T1000 (cell line): ENCODE measurements at regions not wholly inside any gene's neighbourhood (a gene's known extent, or its start where the extent isn't known, plus 50 kb on each side); places are given as distances from the start of the nearest gene placed in this dataset.

Source experiments
- DNase-seq: peaks from one replicate; lab custom pipeline; 2025; ENCODE audit warnings: mixed read lengths; lab: John Stamatoyannopoulos, UW

DNA sequence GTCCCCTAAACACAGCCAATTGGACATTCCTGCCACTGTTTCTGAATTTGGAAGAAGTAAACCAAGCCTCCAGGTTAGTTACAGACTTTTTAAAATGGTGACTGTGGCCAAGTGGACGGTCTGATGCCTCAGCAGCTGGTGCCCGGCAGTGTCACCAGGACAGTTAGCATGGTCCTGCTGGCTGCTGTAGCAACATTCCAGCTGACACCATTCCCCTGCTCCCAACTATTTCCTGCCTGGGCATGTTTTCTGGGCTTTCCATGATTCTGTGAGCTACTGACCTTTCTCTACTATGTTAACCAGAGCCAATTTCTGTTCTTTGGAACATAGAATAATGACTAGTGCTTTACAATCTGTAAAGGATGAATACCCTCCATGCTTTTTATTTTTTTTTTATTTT, 95.0 kb downstream of the TLR5 start:
- no peak for DNase-seq

GRCh38 chr1:223052462-223052861, 90.6 kb downstream of the TLR5 start:
- no peak for DNase-seq

GRCh38 chr1:223052931-223053330, 90.1 kb downstream of the TLR5 start:
- DNase-seq, result no peak

DNA sequence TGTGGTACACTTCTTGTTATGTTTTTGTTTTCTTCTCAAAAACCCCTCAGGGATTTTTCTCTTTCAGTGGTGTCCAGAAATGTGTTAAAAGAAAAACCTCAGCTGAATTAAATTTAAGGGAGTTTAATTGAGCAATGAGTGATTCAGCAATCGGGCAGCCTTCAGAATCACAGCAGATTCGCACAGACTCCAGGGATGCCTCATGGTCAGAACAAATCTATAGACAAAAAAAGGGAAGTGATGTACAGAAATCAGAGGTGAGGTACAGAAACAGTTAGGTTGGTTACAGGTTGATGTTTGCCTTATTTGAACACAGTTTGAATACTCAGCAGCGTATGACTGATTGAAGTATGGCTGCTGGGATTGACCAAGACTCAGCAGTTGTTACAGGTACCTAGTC, 86.2 kb downstream of the TLR5 start:
- DNase-seq, result no peak

DNA sequence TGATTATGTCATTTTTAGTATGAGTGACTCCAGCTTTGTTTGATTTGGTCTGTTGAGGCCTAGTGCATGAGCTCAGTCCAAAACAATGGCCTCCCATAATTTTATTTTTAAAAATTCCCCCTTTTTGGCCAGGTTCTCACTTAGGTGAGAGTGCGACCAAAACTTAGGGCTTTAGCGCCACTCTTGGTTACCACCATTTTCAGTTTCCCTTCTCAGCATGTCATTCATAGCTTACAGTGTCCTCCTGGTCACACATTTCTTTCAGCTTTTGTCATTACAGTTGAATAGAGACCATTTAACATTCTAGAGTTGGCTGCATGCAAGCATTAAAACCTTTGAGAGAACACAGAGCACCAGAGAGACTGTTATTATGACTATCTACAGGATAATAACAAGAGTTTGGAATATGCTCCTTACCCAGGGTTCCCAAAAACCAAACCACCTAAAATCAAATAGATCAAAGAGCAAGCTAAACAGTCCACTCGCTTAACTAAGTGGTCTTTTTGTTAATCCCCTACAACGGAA, 85.4 kb downstream of the TLR5 start:
- no peak for DNase-seq
